ENCODE measurements at regions not wholly inside any gene's neighbourhood (a gene's known extent, or its start where the extent isn't known, plus 50 kb on each side); places are given as distances from the start of the nearest gene placed in this dataset.

DNA sequence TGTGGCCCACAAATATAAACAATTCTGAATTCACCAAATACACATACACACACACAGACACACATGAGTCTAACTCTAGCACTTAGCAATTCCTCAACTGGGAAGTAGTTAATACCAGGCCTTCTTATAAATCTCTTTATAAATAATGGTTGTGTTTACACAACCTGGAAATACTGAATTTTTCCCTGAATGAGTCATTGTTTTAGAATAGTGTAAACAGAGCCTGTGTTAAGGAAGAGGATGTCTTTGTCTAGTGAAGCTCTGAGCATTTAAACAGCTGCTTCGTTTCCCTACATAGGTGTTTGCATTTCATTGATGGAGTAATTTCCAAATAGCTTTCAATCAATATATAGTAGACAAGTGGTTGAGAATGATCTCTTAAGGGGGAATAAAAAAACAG lies 218.8 kb downstream of the BTG1 start:
- TF ChIP-seq, protein P1, sequence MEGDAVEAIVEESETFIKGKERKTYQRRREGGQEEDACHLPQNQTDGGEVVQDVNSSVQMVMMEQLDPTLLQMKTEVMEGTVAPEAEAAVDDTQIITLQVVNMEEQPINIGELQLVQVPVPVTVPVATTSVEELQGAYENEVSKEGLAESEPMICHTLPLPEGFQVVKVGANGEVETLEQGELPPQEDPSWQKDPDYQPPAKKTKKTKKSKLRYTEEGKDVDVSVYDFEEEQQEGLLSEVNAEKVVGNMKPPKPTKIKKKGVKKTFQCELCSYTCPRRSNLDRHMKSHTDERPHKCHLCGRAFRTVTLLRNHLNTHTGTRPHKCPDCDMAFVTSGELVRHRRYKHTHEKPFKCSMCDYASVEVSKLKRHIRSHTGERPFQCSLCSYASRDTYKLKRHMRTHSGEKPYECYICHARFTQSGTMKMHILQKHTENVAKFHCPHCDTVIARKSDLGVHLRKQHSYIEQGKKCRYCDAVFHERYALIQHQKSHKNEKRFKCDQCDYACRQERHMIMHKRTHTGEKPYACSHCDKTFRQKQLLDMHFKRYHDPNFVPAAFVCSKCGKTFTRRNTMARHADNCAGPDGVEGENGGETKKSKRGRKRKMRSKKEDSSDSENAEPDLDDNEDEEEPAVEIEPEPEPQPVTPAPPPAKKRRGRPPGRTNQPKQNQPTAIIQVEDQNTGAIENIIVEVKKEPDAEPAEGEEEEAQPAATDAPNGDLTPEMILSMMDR (IDR thresholded peaks at IDR 0.05; ENCODE audit: low read length), result no peak
- TF ChIP-seq EZH2 (IDR thresholded peaks at IDR 0.05; ENCODE audit: borderline replicate concordance, low read length), result no peak
